ENCODE measurements at regions not wholly inside any gene's neighbourhood (a gene's known extent, or its start where the extent isn't known, plus 50 kb on each side); places are given as distances from the start of the nearest gene placed in this dataset.

GRCh38 chr7:63030061-63030460 is 968.6 kb upstream of the ZNF722 start:
- Histone ChIP-seq H3K9ac (ENCODE audit: low read length in 5 of 5) (no peak overlapping the region), H3K27me3 (ENCODE audit: control insufficient read depth in 5 of 5, insufficient read depth in 4 of 5, low read length in 5 of 5) (no peaks in the 10 kb centered on the region), H3K4me1 (ENCODE audit: control insufficient read depth in 5 of 5, insufficient read depth in 5 of 5, low read length in 5 of 5) (no peaks in the 10 kb centered on the region), H3K36me3 (ENCODE audit: control insufficient read depth in 5 of 5, insufficient read depth in 5 of 5, low read length in 5 of 5) (no peaks in the 10 kb centered on the region), H3K9me3 (ENCODE audit: control insufficient read depth in 5 of 5, low read length in 5 of 5) (peaks cover 0 to 18% (median 13%) of the 10 kb centered on the region in 5 donors), H3K4me3 (ENCODE audit: low read depth in 1 of 5, low read length in 5 of 5) (no peak overlapping the region), H3K27ac (ENCODE audit: low read depth, low read length) (no peak overlapping the region)

DNA sequence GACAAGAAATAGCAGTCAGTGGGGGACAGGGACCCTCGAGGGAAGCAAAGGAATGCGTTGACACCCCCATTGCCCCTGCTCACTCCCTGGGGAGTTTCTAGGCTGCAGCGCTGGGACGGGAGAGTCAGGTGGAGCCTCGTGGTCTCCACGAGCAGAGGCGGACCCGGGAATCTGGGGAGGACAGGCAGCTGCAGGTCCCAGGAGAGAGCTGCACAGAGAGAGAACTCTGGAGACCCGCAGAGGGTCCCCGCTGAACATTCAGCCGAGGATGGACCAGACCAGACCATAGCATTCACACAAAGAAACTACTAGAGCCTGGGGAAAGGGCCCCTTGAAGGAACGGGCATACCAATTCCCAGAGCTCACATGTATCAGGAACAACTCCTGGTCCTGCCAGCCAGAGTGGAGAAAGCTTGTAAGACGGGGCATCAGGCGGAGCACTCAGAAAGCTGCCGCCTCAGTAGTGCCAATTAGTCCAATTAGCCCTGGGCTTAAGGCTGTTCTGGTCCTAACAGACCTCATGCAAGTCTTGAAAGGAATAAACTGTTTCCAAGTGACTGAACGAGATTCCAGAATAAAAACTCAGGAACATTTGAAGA is 966.7 kb upstream of the ZNF722 start:
- peaks cover 0 to 22% (median 19%) of the 10 kb centered on the region in 5 donors for H3K9me3 ChIP-seq (ENCODE audit: control insufficient read depth in 5 of 5, low read length in 5 of 5)
- no peaks in the 10 kb centered on the region for H3K4me1 ChIP-seq (ENCODE audit: control insufficient read depth in 5 of 5, insufficient read depth in 5 of 5, low read length in 5 of 5)
- no peak overlapping the region for H3K9ac ChIP-seq (ENCODE audit: low read length in 5 of 5)
- no peak overlapping the region for H3K27ac ChIP-seq (ENCODE audit: low read depth, low read length)
- H3K36me3 ChIP-seq (ENCODE audit: control insufficient read depth in 5 of 5, insufficient read depth in 5 of 5, low read length in 5 of 5): no peaks in the 10 kb centered on the region
- H3K4me3 ChIP-seq (ENCODE audit: low read depth in 1 of 5, low read length in 5 of 5): no peak overlapping the region
- no peaks in the 10 kb centered on the region for H3K27me3 ChIP-seq (ENCODE audit: control insufficient read depth in 5 of 5, insufficient read depth in 4 of 5, low read length in 5 of 5)

DNA sequence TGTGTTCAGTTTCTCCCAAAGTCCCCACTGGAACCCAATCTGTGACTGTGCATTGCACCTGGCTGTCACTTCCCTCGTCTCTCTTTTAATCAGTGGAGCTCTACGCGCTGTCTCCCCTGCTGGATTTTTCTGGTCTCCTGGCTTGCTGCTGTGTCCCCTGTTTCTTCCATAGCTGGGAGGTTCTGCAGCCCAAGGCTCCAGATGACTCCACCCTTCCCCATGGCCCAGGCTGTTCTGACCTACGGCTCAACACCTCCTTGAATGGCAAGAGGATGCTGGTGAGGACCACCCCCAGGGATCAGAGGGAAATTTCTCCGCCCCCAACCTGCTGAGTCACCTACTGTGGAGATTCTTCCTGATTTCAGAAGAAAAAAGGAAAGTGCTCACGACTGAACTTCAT is 961.4 kb upstream of the ZNF722 start:
- Histone ChIP-seq H3K9me3 (ENCODE audit: control insufficient read depth in 5 of 5, low read length in 5 of 5) (peaks cover 0 to 55% (median 38%) of the 10 kb centered on the region in 5 donors), H3K4me1 (ENCODE audit: control insufficient read depth in 5 of 5, insufficient read depth in 5 of 5, low read length in 5 of 5) (no peaks in the 10 kb centered on the region), H3K36me3 (ENCODE audit: control insufficient read depth in 5 of 5, insufficient read depth in 5 of 5, low read length in 5 of 5) (no peaks in the 10 kb centered on the region), H3K4me3 (ENCODE audit: low read depth in 1 of 5, low read length in 5 of 5) (no peak overlapping the region), H3K27ac (ENCODE audit: low read depth, low read length) (no peak overlapping the region), H3K9ac (ENCODE audit: low read length in 5 of 5) (no peak overlapping the region), H3K27me3 (ENCODE audit: control insufficient read depth in 5 of 5, insufficient read depth in 4 of 5, low read length in 5 of 5) (no peaks in the 10 kb centered on the region)

GRCh38 chr7:63038987-63039386 is 959.7 kb upstream of the ZNF722 start:
- no peaks in the 10 kb centered on the region for H3K36me3 ChIP-seq (ENCODE audit: control insufficient read depth in 5 of 5, insufficient read depth in 5 of 5, low read length in 5 of 5)
- H3K27me3 ChIP-seq (ENCODE audit: control insufficient read depth in 5 of 5, insufficient read depth in 4 of 5, low read length in 5 of 5): no peaks in the 10 kb centered on the region
- no peaks in the 10 kb centered on the region for H3K4me1 ChIP-seq (ENCODE audit: control insufficient read depth in 5 of 5, insufficient read depth in 5 of 5, low read length in 5 of 5)
- no peak overlapping the region for H3K9ac ChIP-seq (ENCODE audit: low read length in 5 of 5)
- peaks cover 0 to 68% (median 45%) of the 10 kb centered on the region in 5 donors for H3K9me3 ChIP-seq (ENCODE audit: control insufficient read depth in 5 of 5, low read length in 5 of 5)
- no peak overlapping the region for H3K4me3 ChIP-seq (ENCODE audit: low read depth in 1 of 5, low read length in 5 of 5)
- H3K27ac ChIP-seq (ENCODE audit: low read depth, low read length): no peak overlapping the region

- Histone ChIP-seq H3K27ac (ENCODE audit: low read depth, low read length) (no peak overlapping the region), H3K9ac (ENCODE audit: low read length in 5 of 5) (no peak overlapping the region), H3K36me3 (ENCODE audit: control insufficient read depth in 5 of 5, insufficient read depth in 5 of 5, low read length in 5 of 5) (no peaks in the 10 kb centered on the region), H3K9me3 (ENCODE audit: control insufficient read depth in 5 of 5, low read length in 5 of 5) (peaks cover 0 to 77% (median 52%) of the 10 kb centered on the region in 5 donors), H3K4me1 (ENCODE audit: control insufficient read depth in 5 of 5, insufficient read depth in 5 of 5, low read length in 5 of 5) (no peaks in the 10 kb centered on the region), H3K27me3 (ENCODE audit: control insufficient read depth in 5 of 5, insufficient read depth in 4 of 5, low read length in 5 of 5) (no peaks in the 10 kb centered on the region), H3K4me3 (ENCODE audit: low read depth in 1 of 5, low read length in 5 of 5) (no peak overlapping the region)
Observed at GRCh38 chr7:63039882-63040281, 958.8 kb upstream of the ZNF722 start.

DNA sequence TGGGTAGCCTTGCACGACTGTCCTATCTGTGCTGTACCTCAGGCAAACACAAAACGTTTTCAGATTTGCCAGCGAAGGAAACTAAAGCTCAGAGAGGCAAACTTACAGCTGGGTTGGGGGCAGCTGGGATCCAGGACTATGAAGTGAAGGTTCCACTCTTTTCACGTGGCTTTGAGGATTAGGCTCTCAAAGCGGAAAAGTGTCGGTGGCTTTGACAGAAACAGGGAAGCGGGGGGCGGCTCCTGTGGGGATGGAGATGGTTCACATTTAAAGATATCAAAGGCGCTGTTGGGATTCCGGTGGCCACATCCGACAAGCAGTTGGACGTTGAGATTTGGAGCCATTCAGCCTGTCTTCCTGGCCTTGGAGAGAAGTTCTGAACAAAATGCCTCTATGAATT is 958.3 kb upstream of the ZNF722 start:
- no peak overlapping the region for H3K9ac ChIP-seq (ENCODE audit: low read length in 5 of 5)
- no peaks in the 10 kb centered on the region for H3K36me3 ChIP-seq (ENCODE audit: control insufficient read depth in 5 of 5, insufficient read depth in 5 of 5, low read length in 5 of 5)
- peaks cover 0 to 77% (median 49%) of the 10 kb centered on the region in 5 donors for H3K9me3 ChIP-seq (ENCODE audit: control insufficient read depth in 5 of 5, low read length in 5 of 5)
- no peak overlapping the region for H3K4me3 ChIP-seq (ENCODE audit: low read depth in 1 of 5, low read length in 5 of 5)
- no peak overlapping the region for H3K27ac ChIP-seq (ENCODE audit: low read depth, low read length)
- no peaks in the 10 kb centered on the region for H3K27me3 ChIP-seq (ENCODE audit: control insufficient read depth in 5 of 5, insufficient read depth in 4 of 5, low read length in 5 of 5)
- H3K4me1 ChIP-seq (ENCODE audit: control insufficient read depth in 5 of 5, insufficient read depth in 5 of 5, low read length in 5 of 5): no peaks in the 10 kb centered on the region

DNA sequence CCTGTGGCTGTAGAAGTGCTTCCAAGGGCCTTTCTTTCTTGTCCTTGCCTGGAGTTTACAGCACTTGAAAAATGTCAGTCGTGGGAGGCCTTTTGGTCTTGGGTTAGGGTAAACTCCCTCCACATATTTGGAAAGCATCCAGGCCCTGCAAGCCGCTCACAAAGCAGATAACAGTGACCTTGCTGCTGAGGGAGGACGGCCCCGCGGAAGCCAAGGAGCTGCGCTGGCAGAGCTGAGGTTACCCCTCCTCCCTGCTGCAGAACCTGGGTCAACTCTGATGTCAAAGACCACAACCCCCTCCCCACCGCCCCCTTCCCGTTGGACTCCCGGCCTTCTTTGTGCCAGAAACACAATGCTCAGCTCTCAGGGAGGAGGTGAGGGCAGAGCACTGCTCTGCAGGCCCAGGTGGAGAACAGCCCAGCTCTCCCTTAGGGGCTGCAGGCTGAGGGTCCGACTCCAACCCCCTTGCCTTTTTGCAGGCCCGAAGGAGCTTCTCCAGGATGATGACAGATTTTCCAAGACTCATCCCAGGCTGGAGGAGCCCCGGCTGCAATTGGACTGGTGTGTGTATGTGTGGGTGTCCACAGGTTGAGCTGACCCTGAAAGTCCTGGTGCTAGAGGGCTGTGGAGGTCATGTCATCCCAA is 957.6 kb upstream of the ZNF722 start:
- Histone ChIP-seq H3K27ac (ENCODE audit: low read depth, low read length) (no peak overlapping the region), H3K27me3 (ENCODE audit: control insufficient read depth in 5 of 5, insufficient read depth in 4 of 5, low read length in 5 of 5) (no peaks in the 10 kb centered on the region), H3K36me3 (ENCODE audit: control insufficient read depth in 5 of 5, insufficient read depth in 5 of 5, low read length in 5 of 5) (no peaks in the 10 kb centered on the region), H3K9ac (ENCODE audit: low read length in 5 of 5) (no peak overlapping the region), H3K4me3 (ENCODE audit: low read depth in 1 of 5, low read length in 5 of 5) (no peak overlapping the region), H3K9me3 (ENCODE audit: control insufficient read depth in 5 of 5, low read length in 5 of 5) (peaks cover 0 to 75% (median 48%) of the 10 kb centered on the region in 5 donors), H3K4me1 (ENCODE audit: control insufficient read depth in 5 of 5, insufficient read depth in 5 of 5, low read length in 5 of 5) (no peaks in the 10 kb centered on the region)

GRCh38 chr7:63041786-63042185 is 956.9 kb upstream of the ZNF722 start:
- Histone ChIP-seq H3K9ac (ENCODE audit: low read length in 5 of 5) (no peak overlapping the region), H3K27ac (ENCODE audit: low read depth, low read length) (no peak overlapping the region), H3K36me3 (ENCODE audit: control insufficient read depth in 5 of 5, insufficient read depth in 5 of 5, low read length in 5 of 5) (no peaks in the 10 kb centered on the region), H3K9me3 (ENCODE audit: control insufficient read depth in 5 of 5, low read length in 5 of 5) (peaks cover 0 to 78% (median 48%) of the 10 kb centered on the region in 5 donors), H3K4me3 (ENCODE audit: low read depth in 1 of 5, low read length in 5 of 5) (no peak overlapping the region), H3K4me1 (ENCODE audit: control insufficient read depth in 5 of 5, insufficient read depth in 5 of 5, low read length in 5 of 5) (no peaks in the 10 kb centered on the region), H3K27me3 (ENCODE audit: control insufficient read depth in 5 of 5, insufficient read depth in 4 of 5, low read length in 5 of 5) (no peaks in the 10 kb centered on the region)

DNA sequence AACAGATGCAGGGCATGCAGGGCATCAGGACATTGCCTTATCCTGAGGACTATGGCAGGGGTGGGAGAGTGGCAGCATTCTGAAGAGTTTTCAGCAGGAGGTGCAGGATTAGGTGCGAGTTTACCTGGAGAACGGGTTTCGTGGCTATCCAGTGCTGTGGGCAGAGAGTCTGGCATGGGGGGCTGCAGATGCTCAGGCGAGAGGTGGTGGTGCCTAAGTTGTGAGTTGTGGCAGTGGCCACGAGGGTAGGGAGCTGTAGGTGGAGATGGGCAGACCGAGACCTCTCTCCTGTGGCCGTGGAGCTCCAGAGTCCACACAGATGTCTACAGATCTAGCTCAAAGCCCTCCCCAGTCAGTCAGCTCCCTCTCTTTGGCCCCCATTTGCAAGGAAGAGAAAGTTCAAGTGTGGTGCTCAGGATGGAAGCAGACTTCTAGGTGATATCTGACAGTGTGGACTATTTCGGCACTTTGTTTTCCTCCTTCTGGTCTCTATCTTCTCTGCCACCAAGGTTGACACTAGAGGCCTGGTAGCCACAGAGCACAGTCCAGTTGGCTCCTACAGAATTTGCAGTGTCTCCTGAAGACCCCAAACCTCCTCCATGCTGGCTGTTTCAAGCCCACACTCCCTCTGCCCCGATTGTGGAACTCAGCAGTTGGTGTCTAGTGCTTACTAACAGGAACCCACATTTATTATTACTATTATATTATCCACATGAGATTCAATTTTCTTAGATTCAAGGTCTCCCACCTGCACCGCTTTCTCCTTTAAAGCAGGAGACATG is 955.7 kb upstream of the ZNF722 start:
- H3K27me3 ChIP-seq (ENCODE audit: control insufficient read depth in 5 of 5, insufficient read depth in 4 of 5, low read length in 5 of 5): no peaks in the 10 kb centered on the region
- H3K4me1 ChIP-seq (ENCODE audit: control insufficient read depth in 5 of 5, insufficient read depth in 5 of 5, low read length in 5 of 5): no peaks in the 10 kb centered on the region
- no peak overlapping the region for H3K27ac ChIP-seq (ENCODE audit: low read depth, low read length)
- no peak overlapping the region for H3K9ac ChIP-seq (ENCODE audit: low read length in 5 of 5)
- no peaks in the 10 kb centered on the region for H3K36me3 ChIP-seq (ENCODE audit: control insufficient read depth in 5 of 5, insufficient read depth in 5 of 5, low read length in 5 of 5)
- peaks cover 0 to 79% (median 46%) of the 10 kb centered on the region in 5 donors for H3K9me3 ChIP-seq (ENCODE audit: control insufficient read depth in 5 of 5, low read length in 5 of 5)
- H3K4me3 ChIP-seq (ENCODE audit: low read depth in 1 of 5, low read length in 5 of 5): no peak overlapping the region
